H9 (cell line): ENCODE measurements at regions not wholly inside any gene's neighbourhood (a gene's known extent, or its start where the extent isn't known, plus 50 kb on each side); places are given as distances from the start of the nearest gene placed in this dataset.

Experiments used
- DNase-seq: peaks from one replicate; pipeline ENCODE4 v3.0.0-alpha.2; 2017
- H2AFZ ChIP-seq: one replicate; pipeline ENCODE4 v1.6.1; 2013; ENCODE audit warnings: mild to moderate bottlenecking, low read length, control low read depth, moderate library complexity
- H2AK5ac ChIP-seq: 2 replicates; pipeline ENCODE4 v1.6.1; 2013; ENCODE audit warnings: low read length, control low read depth, mixed read lengths; ENCODE audit not compliant: insufficient read length
- H2BK120ac ChIP-seq: one replicate; pipeline ENCODE4 v1.6.1; 2013; ENCODE audit warnings: low read depth, mild to moderate bottlenecking, low read length, control low read depth, inconsistent platforms; ENCODE audit not compliant: poor library complexity, severe bottlenecking
- H2BK12ac ChIP-seq: 2 replicates; pipeline ENCODE4 v1.6.1; 2013; ENCODE audit warnings: low read length, control low read depth, mixed read lengths, low read depth; ENCODE audit not compliant: insufficient read length
- H2BK15ac ChIP-seq: 2 replicates; pipeline ENCODE4 v1.6.1; 2013; ENCODE audit warnings: low read depth, low read length, control low read depth
- H2BK20ac ChIP-seq: one replicate; pipeline ENCODE4 v1.6.1; 2013; ENCODE audit warnings: low read depth, mild to moderate bottlenecking, low read length, control low read depth, inconsistent platforms; ENCODE audit not compliant: poor library complexity, severe bottlenecking
- H2BK5ac ChIP-seq: 2 replicates; pipeline ENCODE4 v1.6.1; 2013; ENCODE audit warnings: low read length, control low read depth, mixed read lengths; ENCODE audit not compliant: insufficient read length
- H3K14ac ChIP-seq: 2 replicates; pipeline ENCODE4 v1.6.1; 2013; ENCODE audit warnings: low read length, control low read depth; ENCODE audit not compliant: insufficient read depth
- H3K18ac ChIP-seq: 2 replicates; pipeline ENCODE4 v1.6.1; 2013; ENCODE audit warnings: low read depth, mild to moderate bottlenecking, mixed read lengths, low read length, control low read depth; ENCODE audit not compliant: insufficient read length
- H3K23ac ChIP-seq: 2 replicates; pipeline ENCODE4 v1.6.1; 2013; ENCODE audit warnings: low read length, control low read depth, mixed read lengths, low read depth; ENCODE audit not compliant: insufficient read length
- H3K23me2 ChIP-seq: 2 replicates; pipeline ENCODE4 v1.6.1; 2013; ENCODE audit warnings: low read depth, mild to moderate bottlenecking, mixed read lengths, low read length, control low read depth; ENCODE audit not compliant: insufficient read length, poor library complexity, severe bottlenecking
- H3K27ac ChIP-seq: 2 replicates; pipeline ENCODE4 v1.5.1; 2013; ENCODE audit warnings: low read length, control low read depth, mixed read lengths, low read depth; ENCODE audit not compliant: insufficient read length
- H3K27me3 ChIP-seq: 2 replicates; pipeline ENCODE4 v1.6.1; 2013; ENCODE audit warnings: low read length, control low read depth, inconsistent platforms; ENCODE audit not compliant: insufficient read depth
- H3K4ac ChIP-seq: 2 replicates; pipeline ENCODE4 v1.6.1; 2013; ENCODE audit warnings: low read depth, mild to moderate bottlenecking, control low read depth, inconsistent platforms, low read length, moderate library complexity
- H3K4me1 ChIP-seq: 2 replicates; pipeline ENCODE4 v1.6.1; 2013; ENCODE audit warnings: low read length, control low read depth, inconsistent platforms; ENCODE audit not compliant: insufficient read depth
- H3K4me2 ChIP-seq: 2 replicates; pipeline ENCODE4 v1.6.1; 2013; ENCODE audit warnings: low read length, control low read depth, mixed read lengths; ENCODE audit not compliant: insufficient read length, insufficient read depth
- H3K56ac ChIP-seq: 2 replicates; pipeline ENCODE4 v1.6.1; 2013; ENCODE audit warnings: low read depth, mild to moderate bottlenecking, mixed read lengths, low read length, control low read depth; ENCODE audit not compliant: insufficient read length
- H3K79me1 ChIP-seq: 2 replicates; pipeline ENCODE4 v1.6.1; 2013; ENCODE audit warnings: low read depth, mild to moderate bottlenecking, moderate library complexity, low read length, control low read depth, inconsistent platforms; ENCODE audit not compliant: insufficient read depth, poor library complexity, severe bottlenecking
- H3K79me2 ChIP-seq: 2 replicates; pipeline ENCODE4 v1.6.1; 2013; ENCODE audit warnings: low read length, control low read depth, inconsistent platforms; ENCODE audit not compliant: insufficient read depth
- H3K9ac ChIP-seq: 2 replicates; pipeline ENCODE4 v1.6.1; 2013; ENCODE audit warnings: low read length, control low read depth, mixed read lengths; ENCODE audit not compliant: insufficient read length; ENCODE audit errors: extremely low read depth
- H3K9me3 ChIP-seq: one replicate; pipeline ENCODE4 v1.6.1; 2013; ENCODE audit warnings: low read depth, low read length, inconsistent platforms; ENCODE audit not compliant: control insufficient read depth
- H3T11ph ChIP-seq: one replicate; pipeline ENCODE4 v1.6.1; 2013; ENCODE audit warnings: mild to moderate bottlenecking, low read length, control low read depth, inconsistent platforms
- H4K20me1 ChIP-seq: one replicate; pipeline ENCODE4 v1.6.1; 2013; ENCODE audit not compliant: control insufficient read depth, insufficient read length, insufficient read depth
- H4K5ac ChIP-seq: 2 replicates; pipeline ENCODE4 v1.6.1; 2013; ENCODE audit warnings: low read depth, mild to moderate bottlenecking, mixed read lengths, low read length, control low read depth; ENCODE audit not compliant: insufficient read length
- H4K8ac ChIP-seq: replicated peaks from 2 replicates; pipeline ENCODE4 v1.6.1; 2013; ENCODE audit warnings: low read length, control low read depth, mixed read lengths, low read depth; ENCODE audit not compliant: insufficient read length
- H4K91ac ChIP-seq: 2 replicates; pipeline ENCODE4 v1.6.1; 2013; ENCODE audit warnings: low read depth, mild to moderate bottlenecking, moderate library complexity, mixed read lengths, low read length, control low read depth; ENCODE audit not compliant: insufficient read length
- H3K27ac Mint-ChIP-seq, 3 experiments: 2 replicates in 2 of 3; 3 replicates in 1 of 3; pipeline ENCODE4 v1.8.0; 2020 to 2021; ENCODE audit warnings: mixed read lengths in 3 of 3, mild to moderate bottlenecking in 1 of 3, moderate library complexity in 1 of 3
- H3K27me3 Mint-ChIP-seq: 2 replicates; pipeline ENCODE4 v1.8.0; 2021; ENCODE audit warnings: low read depth, mild to moderate bottlenecking, moderate library complexity, mixed read lengths
- H3K36me3 Mint-ChIP-seq, 3 experiments: 2 replicates in 2 of 3; 3 replicates in 1 of 3; pipeline ENCODE4 v1.8.0; 2020 to 2021; ENCODE audit warnings: low read depth in 3 of 3, mixed read lengths in 3 of 3; ENCODE audit not compliant: insufficient read depth in 1 of 3
- H3K4me1 Mint-ChIP-seq, 2 experiments: 2 replicates each; pipeline ENCODE4 v1.8.0; 2020; ENCODE audit warnings: mixed read lengths in 2 of 2
- H3K4me3 Mint-ChIP-seq, 2 experiments: 2 replicates in 1 of 2; 3 replicates in 1 of 2; pipeline ENCODE4 v1.8.0; 2020 to 2021; ENCODE audit warnings: mild to moderate bottlenecking in 2 of 2, mixed read lengths in 2 of 2, moderate library complexity in 1 of 2
- H3K9me3 Mint-ChIP-seq, 2 experiments: 2 replicates in 1 of 2; 3 replicates in 1 of 2; pipeline ENCODE4 v1.8.0; 2020; ENCODE audit warnings: mild to moderate bottlenecking in 2 of 2, mixed read lengths in 2 of 2, moderate library complexity in 1 of 2
- WGBS: extraction: QIAGEN DNeasy Blood & Tissue Kit; methylation state at CpG from one replicate; pipeline ENCODE4 v1.1.7; 2013; ENCODE audit warnings: missing lambda C conversion rate, low lambda C conversion rate, mixed read lengths; ENCODE audit not compliant: insufficient read length; ENCODE audit errors: extremely low coverage; 5-methylcytosine and 5-hydroxymethylcytosine counted together
- TF ChIP-seq, protein P1 (sequence below): fragments of 200-600 bp; sonication (generic); conservative IDR thresholded peaks from 3 replicates; pipeline ENCODE4 v1.8.0; 2021; ENCODE audit warnings: antibody characterized with exemption, mild to moderate bottlenecking

DNA sequence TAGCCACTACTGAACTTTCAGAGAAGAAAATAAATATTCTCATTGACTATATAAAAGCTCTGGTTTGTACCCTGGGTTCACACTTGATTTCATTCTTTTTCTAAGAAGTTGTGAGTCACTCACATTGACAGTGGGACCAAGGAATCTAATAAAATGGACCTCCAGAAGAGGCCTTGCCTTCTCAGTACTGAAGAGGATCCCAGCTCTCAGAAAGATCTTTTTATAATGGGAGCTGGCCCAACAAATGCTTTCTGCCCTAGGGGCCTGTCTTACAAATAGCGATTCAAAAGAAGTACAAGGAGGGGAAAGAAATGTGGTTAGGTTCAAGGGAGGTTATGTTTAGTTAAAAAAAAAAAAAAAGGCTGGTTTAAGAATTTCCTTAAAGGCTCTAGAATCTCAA is 237.9 kb downstream of the ISL1 start:
- DNase-seq, result no peak
- Histone ChIP-seq H2BK20ac (no peak overlapping the region), H2AFZ (no peak overlapping the region)

More for the DNA sequence above, 237.9 kb downstream of the ISL1 start:
- Mint-ChIP-seq H3K27me3 (no peaks in the 10 kb centered on the region; the same call in none of the 2 replicates), H3K36me3 (0 out of 7 replicates have a peak, but pooled peaks cover 0 to 5% (median 0%) of the 10 kb centered on the region in 3 experiments), H3K4me3 (no peak overlapping the region), H3K9me3 (peaks cover 0 to 4% of the 10 kb centered on the region in 2 experiments; a peak in 3 of 5 replicates), H3K4me1 (peaks cover 11 to 14% of the 10 kb centered on the region in 2 experiments), H3K27ac (peak overlapping the region in 1 of 3 experiments; percentile 16; a peak in 1 of 7 replicates)
- H3K4me2 ChIP-seq, result no peak overlapping the region
- no peak overlapping the region for H3K56ac ChIP-seq
- no peak overlapping the region for H3K18ac ChIP-seq
- H3K23ac ChIP-seq, result no peak overlapping the region
- TF ChIP-seq, protein P1, sequence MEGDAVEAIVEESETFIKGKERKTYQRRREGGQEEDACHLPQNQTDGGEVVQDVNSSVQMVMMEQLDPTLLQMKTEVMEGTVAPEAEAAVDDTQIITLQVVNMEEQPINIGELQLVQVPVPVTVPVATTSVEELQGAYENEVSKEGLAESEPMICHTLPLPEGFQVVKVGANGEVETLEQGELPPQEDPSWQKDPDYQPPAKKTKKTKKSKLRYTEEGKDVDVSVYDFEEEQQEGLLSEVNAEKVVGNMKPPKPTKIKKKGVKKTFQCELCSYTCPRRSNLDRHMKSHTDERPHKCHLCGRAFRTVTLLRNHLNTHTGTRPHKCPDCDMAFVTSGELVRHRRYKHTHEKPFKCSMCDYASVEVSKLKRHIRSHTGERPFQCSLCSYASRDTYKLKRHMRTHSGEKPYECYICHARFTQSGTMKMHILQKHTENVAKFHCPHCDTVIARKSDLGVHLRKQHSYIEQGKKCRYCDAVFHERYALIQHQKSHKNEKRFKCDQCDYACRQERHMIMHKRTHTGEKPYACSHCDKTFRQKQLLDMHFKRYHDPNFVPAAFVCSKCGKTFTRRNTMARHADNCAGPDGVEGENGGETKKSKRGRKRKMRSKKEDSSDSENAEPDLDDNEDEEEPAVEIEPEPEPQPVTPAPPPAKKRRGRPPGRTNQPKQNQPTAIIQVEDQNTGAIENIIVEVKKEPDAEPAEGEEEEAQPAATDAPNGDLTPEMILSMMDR, result no peak
- no peak overlapping the region for H2AK5ac ChIP-seq
- no peak overlapping the region for H2BK15ac ChIP-seq
- no peak overlapping the region for H4K5ac ChIP-seq
- H3K9me3 ChIP-seq, result no peaks in the 10 kb centered on the region
- H3K9ac ChIP-seq, result no peak overlapping the region
- WGBS, result no CpG with 5 or more reads among the region's 1 CpG
- no peak overlapping the region for H4K91ac ChIP-seq
- H2BK12ac ChIP-seq, result no peak overlapping the region
- H2BK5ac ChIP-seq, result no peak overlapping the region
- no peaks in the 10 kb centered on the region for H3K79me1 ChIP-seq
- no peaks in the 10 kb centered on the region for H4K20me1 ChIP-seq
- no peak overlapping the region for H3K27ac ChIP-seq
- no peaks in the 10 kb centered on the region for H3K23me2 ChIP-seq
- H3K27me3 ChIP-seq, result no peaks in the 10 kb centered on the region
- no peak overlapping the region for H4K8ac ChIP-seq
- no peak overlapping the region for H3K14ac ChIP-seq
- no peak overlapping the region for H3K4ac ChIP-seq
- H3K4me1 ChIP-seq, result peaks cover 4% of the 10 kb centered on the region; the same call in 1 of the 2 replicates
- H3T11ph ChIP-seq, result no peak overlapping the region
- no peaks in the 10 kb centered on the region for H3K79me2 ChIP-seq
- H2BK120ac ChIP-seq, result no peak overlapping the region
